GM12891 (cell line): ENCODE measurements at regions not wholly inside any gene's neighbourhood (a gene's known extent, or its start where the extent isn't known, plus 50 kb on each side); places are given as distances from the start of the nearest gene placed in this dataset.

Experiments used
- PAX5 ChIP-seq: IDR thresholded peaks from 2 replicates; pipeline ENCODE4 v1.6.1; 2011; ENCODE audit warnings: low read length, moderate library complexity, mild to moderate bottlenecking; ENCODE audit not compliant: insufficient read depth, severe bottlenecking
- POLR2A ChIP-seq: IDR thresholded peaks from 2 replicates; pipeline ENCODE4 v1.6.1; 2011; ENCODE audit warnings: low read depth, low read length, control low read depth
- POLR2AphosphoS5 ChIP-seq: IDR thresholded peaks from 2 replicates; pipeline ENCODE4 v1.6.1; 2011; ENCODE audit warnings: low read depth, low read length, control low read depth
- TAF1 ChIP-seq: IDR thresholded peaks from 2 replicates; pipeline ENCODE4 v1.6.1; 2011; ENCODE audit warnings: low read depth, low read length, control low read depth

GRCh38 chr6:21738180-21739094, 144.9 kb downstream of the SOX4 start:
- TF ChIP-seq POLR2A: no peak
- TF ChIP-seq POLR2AphosphoS5: no peak
- no peak for TF ChIP-seq PAX5
- no peak for TF ChIP-seq TAF1
